ENCODE measurements at regions not wholly inside any gene's neighbourhood (a gene's known extent, or its start where the extent isn't known, plus 50 kb on each side); places are given as distances from the start of the nearest gene placed in this dataset.
"Not testable (repeated sequence)": the region's sequence is repeated elsewhere in the genome, so short reads cannot be mapped to it uniquely, and the experiment has no call there.

DNA sequence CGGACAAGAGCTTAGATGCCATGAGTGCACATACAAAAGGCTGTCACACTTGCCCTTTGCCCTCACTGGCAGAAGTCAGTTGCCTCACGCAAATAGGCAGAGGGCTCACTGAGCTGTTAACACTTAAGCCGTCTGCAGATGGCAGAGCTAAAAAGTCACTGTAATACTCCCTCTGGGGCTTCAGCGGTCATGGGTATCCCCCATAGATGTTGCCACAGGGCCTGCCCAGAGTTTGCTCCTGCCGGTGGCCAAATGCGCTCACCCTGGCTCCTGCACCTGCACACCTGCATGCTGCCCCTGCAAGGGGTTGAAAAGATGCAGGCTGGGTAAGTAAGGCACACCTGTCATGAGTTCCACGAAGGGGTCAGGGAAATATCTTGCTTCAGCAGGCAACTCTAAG lies 741.5 kb downstream of the EDEM1 start:
- intact Hi-C loops (cut with micrococcal nuclease) = no loop called here

DNA sequence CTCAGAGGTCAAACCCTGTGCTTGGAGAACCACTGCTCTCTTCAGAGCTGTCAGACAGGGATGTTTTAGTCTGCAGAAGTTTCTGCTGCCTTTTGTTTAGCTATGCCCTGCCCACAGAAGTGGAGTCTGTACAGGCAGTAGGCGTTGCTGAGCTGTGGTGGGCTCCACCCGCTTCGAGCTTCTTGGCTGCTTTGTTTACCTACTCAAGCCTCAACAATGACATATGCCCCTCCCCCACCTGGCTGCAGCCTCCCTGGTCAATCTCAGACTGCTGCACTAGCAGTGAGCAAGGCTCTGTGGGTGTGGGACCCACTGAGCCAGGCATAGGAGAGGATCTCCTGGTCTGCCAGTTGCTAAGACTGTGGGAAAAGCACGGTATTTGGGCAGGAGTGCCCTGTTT lies 756.6 kb downstream of the EDEM1 start:
- intact Hi-C loops (cut with micrococcal nuclease) = not testable (repeated sequence)

- intact Hi-C loops (cut with micrococcal nuclease) = no loop called here
Observed at GRCh38 chr3:5948084-5948483, 760.6 kb downstream of the EDEM1 start.

DNA sequence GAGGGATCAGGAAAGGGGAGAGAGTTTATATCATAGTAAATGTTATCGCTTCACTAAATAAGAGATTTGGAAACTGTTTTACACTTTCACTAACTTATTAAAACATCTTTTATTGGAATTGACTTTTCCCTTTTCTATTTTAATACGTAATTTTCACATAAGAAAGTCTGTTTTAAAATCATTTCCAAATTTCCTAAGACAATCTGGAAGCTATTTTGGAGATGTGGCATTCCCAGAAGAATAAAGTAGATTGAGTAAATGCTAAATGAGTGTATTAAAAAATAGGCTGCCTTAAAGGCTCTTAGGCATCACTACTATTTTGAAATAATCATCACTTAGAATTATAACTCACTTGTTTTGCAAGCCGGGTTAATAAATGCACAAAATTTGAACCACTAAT lies 763.5 kb downstream of the EDEM1 start:
- intact Hi-C loops (cut with micrococcal nuclease) = no loop called here

GRCh38 chr3:5972586-5972985 lies 785.1 kb downstream of the EDEM1 start:
- intact Hi-C loops (cut with micrococcal nuclease) = no loop called here

- intact Hi-C loops (cut with micrococcal nuclease) = no loop called here
Observed at GRCh38 chr3:5974630-5975322, 787.3 kb downstream of the EDEM1 start.

DNA sequence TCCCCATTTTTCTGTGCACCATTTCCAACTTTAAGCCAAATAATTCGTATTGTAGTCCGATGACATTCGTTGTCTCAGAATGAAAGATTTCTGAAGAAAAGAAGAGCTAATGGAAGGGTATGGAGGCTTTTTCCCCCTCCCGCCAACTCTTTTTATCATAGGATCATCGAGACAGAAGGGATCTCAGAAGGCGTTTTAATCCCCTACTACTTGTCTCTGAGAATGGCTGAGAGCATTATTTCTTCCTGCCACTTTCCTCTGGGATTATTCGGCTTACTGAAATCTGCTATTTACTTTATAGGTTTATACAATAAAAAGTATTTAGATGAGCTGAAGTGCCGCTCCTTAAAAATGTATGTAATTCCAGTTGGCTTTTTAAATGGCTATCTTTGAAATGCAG lies 789.8 kb downstream of the EDEM1 start:
- intact Hi-C loops (cut with micrococcal nuclease) = no loop called here

GRCh38 chr3:5980475-5980874 lies 793.0 kb downstream of the EDEM1 start:
- intact Hi-C loops (cut with micrococcal nuclease) = no loop called here

DNA sequence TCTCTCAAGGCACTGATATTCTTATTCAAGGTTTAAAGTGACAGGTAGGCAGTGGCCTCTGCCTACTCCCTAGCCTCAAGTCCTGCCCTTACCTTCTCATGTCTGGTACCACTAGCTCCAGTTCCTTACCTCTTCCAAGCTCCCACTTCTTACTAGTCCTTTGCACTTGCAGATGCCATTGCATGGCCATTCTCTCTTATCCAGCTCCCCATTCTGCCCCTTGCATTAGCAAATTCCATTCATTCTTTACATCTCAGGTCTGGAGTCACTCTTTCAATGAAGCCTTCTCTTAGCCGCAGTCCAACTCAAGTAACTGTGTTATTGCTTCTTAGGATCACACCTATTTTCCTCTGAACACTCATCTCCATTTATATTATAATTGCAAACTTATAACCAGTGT lies 807.1 kb downstream of the EDEM1 start:
- intact Hi-C loops (cut with micrococcal nuclease) = no loop called here

DNA sequence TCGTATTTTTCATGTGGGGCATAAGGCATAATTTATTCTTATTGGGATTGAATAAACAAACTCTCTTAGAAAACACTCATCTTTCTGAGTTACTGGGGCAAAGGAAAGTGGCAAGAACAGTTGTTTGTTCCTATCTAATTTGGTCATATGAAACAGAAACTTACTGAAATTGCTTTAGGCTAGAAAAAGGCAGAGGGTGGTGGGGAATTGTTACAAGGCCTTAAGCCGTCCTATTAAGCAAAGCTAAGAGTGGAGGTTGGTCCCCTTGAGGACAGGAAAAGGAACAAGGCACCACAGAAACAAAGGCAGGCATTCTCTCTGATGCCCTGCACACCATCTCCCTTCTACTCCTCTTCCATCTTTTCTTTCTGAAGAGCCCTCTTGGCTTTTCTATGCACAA lies 830.9 kb downstream of the EDEM1 start:
- intact Hi-C loops (cut with micrococcal nuclease) = no loop called here

DNA sequence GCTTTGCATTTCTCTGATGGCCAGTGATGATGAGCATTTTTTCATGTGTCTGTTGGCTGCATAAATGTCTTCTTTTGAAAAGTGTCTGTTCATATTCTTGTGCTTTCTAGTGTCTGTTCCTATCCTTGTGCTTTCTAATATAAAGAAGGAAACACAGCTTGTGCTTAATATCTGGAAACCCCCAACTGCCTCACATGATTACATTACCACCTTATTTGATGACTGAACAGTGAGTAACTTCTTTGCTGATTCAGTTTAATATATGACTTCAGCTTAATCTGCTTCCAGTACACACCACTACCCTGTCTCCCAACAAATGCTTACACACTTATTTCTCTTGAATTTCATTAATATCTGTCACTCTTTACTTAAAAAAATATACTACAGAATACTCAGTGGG lies 835.1 kb downstream of the EDEM1 start:
- intact Hi-C loops (cut with micrococcal nuclease) = no loop called here

DNA sequence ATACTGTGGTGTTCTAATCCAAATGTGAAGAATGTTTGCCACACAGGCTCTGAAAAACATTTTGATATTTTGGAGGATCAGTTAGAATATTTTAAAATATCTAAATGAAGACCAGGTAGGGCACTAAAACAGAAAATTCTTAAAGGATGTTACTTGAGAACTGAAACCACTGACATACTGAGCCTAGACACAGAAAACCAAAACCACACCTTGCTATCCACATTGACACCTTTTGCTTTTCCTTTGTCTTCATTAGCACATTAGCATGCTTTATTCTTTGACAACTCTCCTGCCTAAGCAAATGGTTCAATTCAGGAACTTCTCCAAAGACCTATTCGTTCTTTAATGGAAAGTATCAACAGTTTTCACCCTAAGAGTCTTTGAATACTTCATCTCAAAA lies 835.9 kb upstream of the GRM7 start:
- intact Hi-C loops (cut with micrococcal nuclease) = no loop called here

DNA sequence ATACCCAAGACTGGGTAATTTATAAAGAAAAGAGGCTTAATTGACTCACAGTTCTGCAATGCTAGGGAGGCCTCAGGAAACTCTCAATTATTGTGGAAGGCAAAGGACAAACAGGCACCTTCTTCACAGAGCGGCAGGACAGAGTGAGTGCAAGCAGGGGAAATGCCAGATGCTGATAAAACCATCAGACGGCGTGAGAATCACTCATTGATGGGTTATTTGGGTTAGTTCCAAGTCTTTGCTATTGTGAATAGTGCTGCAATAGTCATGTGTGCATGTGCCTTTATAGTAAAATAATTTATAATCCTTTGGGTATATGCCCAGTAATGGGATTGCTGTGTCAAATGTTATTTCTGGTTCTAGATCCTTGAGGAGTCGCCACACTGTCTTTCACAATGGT lies 830.3 kb upstream of the GRM7 start:
- intact Hi-C loops (cut with micrococcal nuclease) = not testable (repeated sequence)

GRCh38 chr3:6035626-6036025 lies 825.3 kb upstream of the GRM7 start:
- intact Hi-C loops (cut with micrococcal nuclease) = no loop called here

DNA sequence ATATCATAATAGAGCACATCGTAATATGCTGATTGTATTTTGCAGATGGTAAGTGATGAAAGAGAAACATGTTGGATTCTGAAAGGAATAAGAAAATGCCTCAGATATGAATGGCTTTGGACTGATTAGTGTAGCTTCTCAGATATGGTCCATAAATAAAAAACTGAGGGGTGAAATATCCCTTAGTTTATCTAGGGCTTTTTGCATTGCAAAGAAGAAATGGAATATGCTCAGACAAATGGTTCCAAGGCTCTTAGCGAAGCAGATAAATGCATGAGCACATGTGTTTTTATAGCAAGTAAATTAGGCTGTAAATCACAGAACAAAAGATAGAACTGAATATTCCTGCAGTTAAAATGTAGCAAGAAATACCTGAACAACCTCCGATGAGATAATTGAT lies 820.9 kb upstream of the GRM7 start:
- intact Hi-C loops (cut with micrococcal nuclease) = no loop called here

DNA sequence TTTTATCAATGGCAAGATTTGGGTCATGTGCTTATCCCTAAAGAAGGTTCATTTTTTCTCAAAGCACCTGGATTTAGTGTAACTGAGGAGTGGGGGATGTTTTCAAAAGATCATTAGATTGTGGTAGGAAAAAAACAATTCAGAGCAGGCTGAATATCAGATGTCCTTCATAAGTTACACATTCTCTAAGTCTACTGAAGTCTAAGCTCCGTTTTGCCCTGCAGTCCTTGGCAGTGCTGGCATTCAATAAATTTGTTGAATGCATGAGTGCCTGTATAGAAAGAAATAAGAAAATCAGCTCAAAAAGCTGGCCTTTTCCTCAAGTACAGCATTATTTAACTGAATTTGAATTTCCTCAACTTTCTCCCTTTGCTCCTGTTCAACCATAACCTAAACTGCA lies 819.0 kb upstream of the GRM7 start:
- intact Hi-C loops (cut with micrococcal nuclease) = no loop called here

GRCh38 chr3:6047016-6047415 lies 813.9 kb upstream of the GRM7 start:
- intact Hi-C loops (cut with micrococcal nuclease) = no loop called here

DNA sequence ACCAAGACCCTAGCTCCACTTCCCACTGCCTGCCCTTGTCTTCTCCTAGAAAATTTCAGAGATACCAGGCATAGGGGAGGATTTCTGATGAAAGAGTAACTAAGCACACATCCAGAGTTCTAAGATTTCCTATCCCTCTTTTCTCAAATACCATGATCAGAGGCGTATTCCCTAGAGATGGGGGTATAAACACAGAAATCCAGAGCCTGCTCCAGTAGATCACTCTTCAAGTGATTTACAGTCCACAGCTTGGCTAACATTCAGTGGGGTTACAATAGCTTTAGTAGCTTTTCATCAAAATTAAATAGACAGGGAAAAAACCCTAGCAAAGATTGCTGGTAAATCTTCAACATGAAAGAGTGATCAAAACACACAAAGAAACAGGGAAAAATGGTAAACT lies 800.7 kb upstream of the GRM7 start:
- intact Hi-C loops (cut with micrococcal nuclease) = no loop called here

DNA sequence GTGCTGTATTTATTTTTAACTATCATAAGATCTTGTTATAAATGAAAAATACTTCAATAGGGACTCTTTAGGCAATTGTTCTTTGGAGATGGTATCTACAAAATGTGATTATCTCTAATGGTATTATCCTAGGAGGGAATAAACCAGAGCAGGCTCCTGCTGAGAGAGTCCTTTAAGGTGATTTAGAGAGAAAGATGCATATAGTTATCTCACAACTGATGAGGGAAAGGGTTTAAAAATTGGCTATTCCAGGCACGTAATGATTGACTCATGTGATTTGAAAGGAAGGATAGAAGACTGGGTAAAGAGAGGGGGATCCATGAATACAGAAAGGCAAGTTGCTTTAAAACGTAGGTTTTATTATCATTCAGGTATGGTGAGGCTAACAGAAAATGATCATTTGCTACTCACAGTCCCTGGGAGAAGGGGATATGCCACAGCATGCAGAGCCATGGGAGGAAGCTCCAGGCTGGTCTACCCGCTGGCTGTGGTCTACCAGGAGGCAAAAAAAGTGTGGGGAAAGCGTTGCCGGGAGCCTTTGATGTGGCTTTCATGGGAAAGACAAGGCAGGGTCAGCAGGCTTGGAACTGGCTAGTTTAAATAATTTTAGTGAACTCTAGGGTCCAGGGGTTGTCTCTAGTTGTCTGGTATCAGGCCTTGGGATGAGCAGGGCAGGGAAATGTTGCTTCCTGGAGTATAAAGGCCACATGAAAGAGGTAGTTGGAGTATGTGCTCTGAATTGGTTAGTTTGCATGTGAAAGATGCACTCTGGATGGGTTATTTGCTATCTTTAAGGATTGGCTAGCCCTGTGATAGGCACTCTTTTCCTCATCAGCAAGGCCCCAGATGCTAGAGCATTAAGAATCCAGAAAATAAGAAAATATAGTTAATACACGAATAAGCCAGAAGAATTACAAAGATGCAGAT lies 798.4 kb upstream of the GRM7 start:
- intact Hi-C loops (cut with micrococcal nuclease) = no loop called here

DNA sequence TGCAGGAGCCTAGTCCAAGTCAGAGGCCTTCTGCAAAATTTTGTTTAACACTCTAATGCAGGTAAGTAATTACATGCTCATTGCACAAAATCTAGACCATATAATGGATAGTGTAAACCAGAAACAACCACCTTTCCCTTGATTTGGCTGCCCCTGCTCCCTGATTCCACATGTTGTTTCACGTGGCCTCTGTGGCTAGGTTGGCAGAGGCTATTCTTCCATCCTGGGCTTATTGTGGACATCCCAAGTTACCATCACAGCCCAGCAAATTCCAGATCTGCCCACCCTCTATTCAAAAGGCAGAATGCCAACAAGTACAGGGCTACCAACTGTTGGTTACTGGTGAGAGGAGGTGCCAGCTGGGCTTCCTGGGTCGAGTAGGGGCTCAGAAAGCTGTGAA lies 794.5 kb upstream of the GRM7 start:
- intact Hi-C loops (cut with micrococcal nuclease) = no loop called here

GRCh38 chr3:6066868-6067578 lies 793.9 kb upstream of the GRM7 start:
- intact Hi-C loops (cut with micrococcal nuclease) = not testable (repeated sequence)

GRCh38 chr3:6074952-6075351 lies 786.0 kb upstream of the GRM7 start:
- intact Hi-C loops (cut with micrococcal nuclease) = no loop called here
